ENCODE measurements at regions not wholly inside any gene's neighbourhood (a gene's known extent, or its start where the extent isn't known, plus 50 kb on each side); places are given as distances from the start of the nearest gene placed in this dataset.

- TF ChIP-seq CTCF (IDR thresholded peaks at IDR 0.05; ENCODE audit: insufficient read depth, missing control alignments), result no peak
- FAIRE-seq, result no peak
- DNase-seq (ENCODE audit: insufficient read length, low spot score), result no peak
These were observed 154.5 kb upstream of the GORAB start for GRCh38 chr1:170377440-170377839.

- no peak for DNase-seq (ENCODE audit: insufficient read length, low spot score)
- no peak for TF ChIP-seq CTCF (IDR thresholded peaks at IDR 0.05; ENCODE audit: insufficient read depth, missing control alignments)
- FAIRE-seq, result peak; percentile 67
These were observed 153.9 kb upstream of the GORAB start for GRCh38 chr1:170377896-170378634.

GRCh38 chr1:170385750-170386149 is 146.2 kb upstream of the GORAB start:
- no peak for FAIRE-seq
- no peak for TF ChIP-seq CTCF (IDR thresholded peaks at IDR 0.05; ENCODE audit: insufficient read depth, missing control alignments)
- DNase-seq (ENCODE audit: insufficient read length, low spot score), result no peak

GRCh38 chr1:170388489-170388888 is 143.5 kb upstream of the GORAB start:
- no peak for FAIRE-seq
- no peak for DNase-seq (ENCODE audit: insufficient read length, low spot score)
- no peak for TF ChIP-seq CTCF (IDR thresholded peaks at IDR 0.05; ENCODE audit: insufficient read depth, missing control alignments)

- no peak for TF ChIP-seq CTCF (IDR thresholded peaks at IDR 0.05; ENCODE audit: insufficient read depth, missing control alignments)
- FAIRE-seq (no peak), DNase-seq (ENCODE audit: insufficient read length, low spot score) (no peak)
These were observed 136.8 kb upstream of the GORAB start for GRCh38 chr1:170395149-170395548.

GRCh38 chr1:170397061-170397460 is 134.9 kb upstream of the GORAB start:
- FAIRE-seq (no peak), DNase-seq (ENCODE audit: insufficient read length, low spot score) (no peak)
- no peak for TF ChIP-seq CTCF (IDR thresholded peaks at IDR 0.05; ENCODE audit: insufficient read depth, missing control alignments)

GRCh38 chr1:170402476-170403311 is 129.3 kb upstream of the GORAB start:
- FAIRE-seq (no peak), DNase-seq (ENCODE audit: insufficient read length, low spot score) (no peak)
- TF ChIP-seq CTCF (IDR thresholded peaks at IDR 0.05; ENCODE audit: insufficient read depth, missing control alignments), result no peak

Data from D721Med (cell line).